Middle frontal gyrus (tissue), 1 donor: ENCODE measurements at regions not wholly inside any gene's neighbourhood (a gene's known extent, or its start where the extent isn't known, plus 50 kb on each side); places are given as distances from the start of the nearest gene placed in this dataset.
"Not testable (repeated sequence)": the region's sequence is repeated elsewhere in the genome, so short reads cannot be mapped to it uniquely, and the experiment has no call there.

Experiments
- DNase-seq: peaks from one replicate; pipeline ENCODE4 v3.0.0-alpha.2; 2015; ENCODE audit warnings: low spot score; ENCODE audit errors: extremely low spot score

GRCh38 chr6:2317498-2317897, 72.1 kb upstream of the GMDS start:
- DNase-seq: not testable (repeated sequence)

- no peak for DNase-seq
These were observed 69.2 kb upstream of the GMDS start for GRCh38 chr6:2314641-2315040.

- no peak for DNase-seq
These were observed 64.6 kb upstream of the GMDS start for GRCh38 chr6:2310042-2310441.

GRCh38 chr6:2309122-2309521, 63.7 kb upstream of the GMDS start:
- no peak for DNase-seq

GRCh38 chr6:2307799-2308198, 62.4 kb upstream of the GMDS start:
- DNase-seq: no peak

- DNase-seq: no peak
These were observed 60.5 kb upstream of the GMDS start for GRCh38 chr6:2305951-2306350.

- not testable (repeated sequence) for DNase-seq
These were observed 57.1 kb upstream of the GMDS start for GRCh38 chr6:2302482-2302881.

- no peak for DNase-seq
These were observed 51.4 kb upstream of the GMDS start for GRCh38 chr6:2296781-2297180.
